Fibroblast of the aortic adventitia (primary cell): ENCODE measurements at regions not wholly inside any gene's neighbourhood (a gene's known extent, or its start where the extent isn't known, plus 50 kb on each side); places are given as distances from the start of the nearest gene placed in this dataset.
A peak's percentile ranks its signal among the peaks of the same experiment; 100 is the strongest.

Experiments
- DNase-seq: peaks from one replicate; pipeline ENCODE4 v3.0.0-alpha.2; 2010; ENCODE audit warnings: low read depth
- H3K4me3 ChIP-seq: 2 replicates; pipeline ENCODE4 v1.5.1; 2011; ENCODE audit warnings: low read depth, mild to moderate bottlenecking, control low read depth, low read length, moderate library complexity
- TF ChIP-seq, protein P1 (sequence below): IDR thresholded peaks from 2 replicates; pipeline ENCODE4 v1.5.1; 2011; ENCODE audit warnings: mild to moderate bottlenecking, low read length, control low read depth, inconsistent platforms; ENCODE audit not compliant: insufficient read depth

- H3K4me3 ChIP-seq = no peak overlapping the region
- TF ChIP-seq, protein P1, sequence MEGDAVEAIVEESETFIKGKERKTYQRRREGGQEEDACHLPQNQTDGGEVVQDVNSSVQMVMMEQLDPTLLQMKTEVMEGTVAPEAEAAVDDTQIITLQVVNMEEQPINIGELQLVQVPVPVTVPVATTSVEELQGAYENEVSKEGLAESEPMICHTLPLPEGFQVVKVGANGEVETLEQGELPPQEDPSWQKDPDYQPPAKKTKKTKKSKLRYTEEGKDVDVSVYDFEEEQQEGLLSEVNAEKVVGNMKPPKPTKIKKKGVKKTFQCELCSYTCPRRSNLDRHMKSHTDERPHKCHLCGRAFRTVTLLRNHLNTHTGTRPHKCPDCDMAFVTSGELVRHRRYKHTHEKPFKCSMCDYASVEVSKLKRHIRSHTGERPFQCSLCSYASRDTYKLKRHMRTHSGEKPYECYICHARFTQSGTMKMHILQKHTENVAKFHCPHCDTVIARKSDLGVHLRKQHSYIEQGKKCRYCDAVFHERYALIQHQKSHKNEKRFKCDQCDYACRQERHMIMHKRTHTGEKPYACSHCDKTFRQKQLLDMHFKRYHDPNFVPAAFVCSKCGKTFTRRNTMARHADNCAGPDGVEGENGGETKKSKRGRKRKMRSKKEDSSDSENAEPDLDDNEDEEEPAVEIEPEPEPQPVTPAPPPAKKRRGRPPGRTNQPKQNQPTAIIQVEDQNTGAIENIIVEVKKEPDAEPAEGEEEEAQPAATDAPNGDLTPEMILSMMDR = no peak
- DNase-seq = peak; percentile 35
Observed at GRCh38 chrX:10932842-10933440, 178.2 kb upstream of the HCCS start.

DNA sequence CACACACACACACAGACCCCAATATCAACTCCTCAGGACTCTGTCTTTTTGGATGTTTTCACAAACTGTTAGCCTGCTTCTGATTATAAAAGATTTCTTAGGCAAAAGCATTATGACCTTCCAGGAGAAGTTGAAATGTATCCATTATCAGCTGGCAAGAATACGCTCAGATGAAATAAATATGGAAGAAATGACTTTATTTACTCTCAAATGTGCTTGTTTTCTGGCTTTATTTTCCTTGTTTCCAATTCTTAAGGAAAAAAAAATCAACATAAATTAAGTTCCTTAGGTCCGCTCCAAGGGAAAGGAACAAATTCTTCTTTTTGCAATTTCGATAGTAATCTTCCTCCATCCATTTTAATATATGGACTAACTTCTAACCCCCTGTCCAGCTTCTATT lies 175.6 kb upstream of the HCCS start:
- no peak overlapping the region for H3K4me3 ChIP-seq

GRCh38 chrX:10936976-10937375 lies 174.2 kb upstream of the HCCS start:
- no peak overlapping the region for H3K4me3 ChIP-seq
- DNase-seq = peak; percentile 29
- TF ChIP-seq, protein P1 = no peak

More for the DNA sequence above, 175.6 kb upstream of the HCCS start:
- no peak for DNase-seq
- TF ChIP-seq, protein P1 = no peak

DNA sequence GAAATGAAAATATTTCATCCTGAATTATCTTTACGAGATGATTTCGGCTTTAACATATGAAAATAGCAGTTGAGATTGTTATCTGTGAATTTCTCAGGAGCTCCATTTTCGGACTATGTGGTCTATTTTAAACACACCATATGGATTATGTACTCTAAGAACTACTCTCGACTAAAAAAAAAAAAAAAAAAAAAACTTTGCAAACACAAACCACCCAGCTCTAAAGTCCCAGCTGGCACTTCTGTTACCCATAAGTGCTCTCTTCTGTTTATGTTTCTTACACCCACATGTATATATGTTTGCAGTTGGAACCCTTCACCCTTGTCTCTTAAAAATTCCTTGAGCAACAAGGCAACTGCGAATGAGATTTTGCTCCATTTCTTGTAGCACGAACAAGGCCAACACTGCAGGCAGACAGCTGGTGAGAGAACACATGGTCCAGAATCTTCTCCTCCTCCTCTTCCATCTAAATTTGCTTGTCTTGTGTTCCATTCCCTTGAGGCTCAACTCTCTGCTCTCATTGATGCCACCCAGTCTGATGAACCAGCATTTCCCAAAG lies 172.7 kb upstream of the HCCS start:
- DNase-seq = no peak
- no peak overlapping the region for H3K4me3 ChIP-seq
- TF ChIP-seq, protein P1 = no peak

GRCh38 chrX:10939424-10939823 lies 171.7 kb upstream of the HCCS start:
- H3K4me3 ChIP-seq = no peak overlapping the region
- TF ChIP-seq, protein P1 = no peak
- DNase-seq = peak; percentile 24

GRCh38 chrX:10944136-10944885 lies 166.8 kb upstream of the HCCS start:
- TF ChIP-seq, protein P1 = no peak
- no peak for DNase-seq

More at GRCh38 chrX:10944136-10944885, 166.8 kb upstream of the HCCS start:
- no peak overlapping the region for H3K4me3 ChIP-seq
